ENCODE measurements at regions not wholly inside any gene's neighbourhood (a gene's known extent, or its start where the extent isn't known, plus 50 kb on each side); places are given as distances from the start of the nearest gene placed in this dataset.

GRCh38 chr7:11252705-11253272 lies 279.1 kb downstream of the PHF14 start:
- H3K4me3 ChIP-seq: no peak overlapping the region
- TF ChIP-seq HES2 (IDR thresholded peaks at IDR 0.05) (no peak), KDM1A (IDR thresholded peaks at IDR 0.05; ENCODE audit: low read depth) (no peak), ZSCAN20 (CRISPR knock-in tag; IDR thresholded peaks at IDR 0.05) (no peak), SREBF2 (IDR thresholded peaks at IDR 0.05) (no peak)
- no peak overlapping the region for H3K4me2 ChIP-seq
- no peaks in the 10 kb centered on the region for H3K9me3 ChIP-seq
- ChIA-PET CTCF (interaction anchor here (0.8 kb wide), 1 partner anchor 91 kb away, joined by 3 read pairs; no protein-coding TSS in a partner anchor), POLR2A (no interaction called here)
- no peak overlapping the region for H3K27ac ChIP-seq
- 20% methylated on average over 3 of the region's 3 CpGs for WGBS (ENCODE audit: missing lambda C conversion rate)
- DNase-seq (ENCODE audit: low read depth in 1 of 2, low spot score in 1 of 2) (no peak), FAIRE-seq (no peak), ATAC-seq (no peak)
- H3K4me1 ChIP-seq: no peaks in the 10 kb centered on the region

- H3K27ac ChIP-seq: no peak overlapping the region
- no peaks in the 10 kb centered on the region for H3K9me3 ChIP-seq
- ATAC-seq (no peak), DNase-seq (ENCODE audit: low read depth in 1 of 2, low spot score in 1 of 2) (no peak), FAIRE-seq (no peak)
- H3K4me1 ChIP-seq: no peaks in the 10 kb centered on the region
- H3K4me3 ChIP-seq: no peak overlapping the region
- ChIA-PET CTCF (interaction anchor here (1.2 kb wide), 1 partner anchor 45 kb away, joined by 3 read pairs; no protein-coding TSS in a partner anchor), POLR2A (no interaction called here)
- H3K4me2 ChIP-seq: no peak overlapping the region
- TF ChIP-seq CHD2 (IDR thresholded peaks at IDR 0.05; ENCODE audit: low read length, partially characterized antibody) (no peak), BCL3 (IDR thresholded peaks at IDR 0.05) (no peak), MAZ (IDR thresholded peaks at IDR 0.05; ENCODE audit: borderline replicate concordance, low read depth, low read length) (no peak), HOXA7 (CRISPR knock-in tag; IDR thresholded peaks at IDR 0.05) (no peak), EP300 (IDR thresholded peaks at IDR 0.05) (no peak), RNF2 (IDR thresholded peaks at IDR 0.05; ENCODE audit: borderline replicate concordance, low read depth) (no peak), BHLHE40 (IDR thresholded peaks at IDR 0.05; ENCODE audit: low read depth, low read length) (no peak), MAFK (IDR thresholded peaks at IDR 0.05; ENCODE audit: partially characterized antibody) (no peak), CEBPB (IDR thresholded peaks at IDR 0.05) (no peak), HDAC2 (IDR thresholded peaks at IDR 0.05) (no peak), ZNF302 (CRISPR knock-in tag; IDR thresholded peaks at IDR 0.05) (no peak), REST (IDR thresholded peaks at IDR 0.05) (no peak), ZSCAN20 (CRISPR knock-in tag; IDR thresholded peaks at IDR 0.05) (no peak)
- 17% methylated on average over 4 of the region's 4 CpGs for WGBS (ENCODE audit: missing lambda C conversion rate)
Measured at GRCh38 chr7:11256501-11256900, 282.8 kb downstream of the PHF14 start.

- no peak for FAIRE-seq
- Histone ChIP-seq H3K4me3 (no peak overlapping the region), H3K27ac (no peak overlapping the region), H3K4me1 (no peaks in the 10 kb centered on the region), H3K4me2 (no peak overlapping the region), H3K9me3 (no peaks in the 10 kb centered on the region)
- CTCF ChIA-PET: interaction anchor here (0.6 kb wide), 1 partner anchor 42 kb away, joined by 4 read pairs; no protein-coding TSS in a partner anchor
- ATAC-seq: peak in 1 of 2 experiments; percentile 37; a peak in 1 of 6 replicates
- TF ChIP-seq RARB (CRISPR knock-in tag; IDR thresholded peaks at IDR 0.05) (no peak), HES2 (IDR thresholded peaks at IDR 0.05) (no peak), KDM5A (IDR thresholded peaks at IDR 0.05) (no peak), BHLHE40 (IDR thresholded peaks at IDR 0.05; ENCODE audit: low read depth, low read length) (no peak), MAZ (IDR thresholded peaks at IDR 0.05; ENCODE audit: borderline replicate concordance, low read depth, low read length) (no peak), EP300 (IDR thresholded peaks at IDR 0.05) (no peak), HOXB13 (CRISPR knock-in tag; IDR thresholded peaks at IDR 0.05; ENCODE audit: low read depth) (no peak), HOXB5 (CRISPR knock-in tag; IDR thresholded peaks at IDR 0.05) (no peak), FOSB (CRISPR knock-in tag; IDR thresholded peaks at IDR 0.05) (no peak), SMC3 (IDR thresholded peaks at IDR 0.05) (no peak), EHMT2 (IDR thresholded peaks at IDR 0.05; ENCODE audit: low read depth) (no peak), RFX5 (IDR thresholded peaks at IDR 0.05) (no peak), SREBF2 (IDR thresholded peaks at IDR 0.05) (no peak), FOXS1 (CRISPR knock-in tag; IDR thresholded peaks at IDR 0.05) (no peak)
- POLR2A ChIA-PET: no interaction called here
- DNase-seq (ENCODE audit: low read depth in 1 of 2, low spot score in 1 of 2): peak in 1 of 2 experiments; percentile 3
Measured at GRCh38 chr7:11261470-11261869, 287.8 kb downstream of the PHF14 start.

All from A549 (cell line).